CD4-positive, alpha-beta T cell treated with Interleukin-17A for 4 hours (primary cell): ENCODE measurements at regions not wholly inside any gene's neighbourhood (a gene's known extent, or its start where the extent isn't known, plus 50 kb on each side); places are given as distances from the start of the nearest gene placed in this dataset.
"Not testable (repeated sequence)": the region's sequence is repeated elsewhere in the genome, so short reads cannot be mapped to it uniquely, and the experiment has no call there.

Experiments
- DNase-seq: peaks from one replicate; pipeline ENCODE4 v3.0.0-alpha.2; 2020; ENCODE audit warnings: mixed read lengths

- no peak for DNase-seq
Measured at GRCh38 chr3:176615826-176616225, 581.5 kb downstream of the TBL1XR1 start.

GRCh38 chr3:176611703-176612102 lies 585.6 kb downstream of the TBL1XR1 start:
- DNase-seq, result no peak

DNA sequence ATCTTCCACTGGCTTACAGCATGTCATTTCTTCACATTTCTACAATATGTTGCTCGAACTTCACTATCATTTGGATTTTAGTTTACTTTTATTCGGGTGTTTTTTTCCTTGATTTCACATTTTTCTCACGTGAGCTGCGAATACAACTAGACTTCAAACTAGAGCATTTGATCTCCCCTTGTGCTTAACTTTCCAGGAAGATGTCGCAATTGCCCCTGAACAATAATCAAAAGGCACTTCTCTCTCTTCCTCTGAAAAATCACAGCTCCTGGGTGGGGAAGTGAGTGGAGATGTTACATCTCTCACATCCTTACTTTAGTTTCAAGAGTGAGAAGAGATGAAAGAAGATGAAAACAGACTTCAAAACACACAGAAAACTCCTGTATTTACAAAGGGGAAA lies 587.9 kb downstream of the TBL1XR1 start:
- DNase-seq, result no peak

DNA sequence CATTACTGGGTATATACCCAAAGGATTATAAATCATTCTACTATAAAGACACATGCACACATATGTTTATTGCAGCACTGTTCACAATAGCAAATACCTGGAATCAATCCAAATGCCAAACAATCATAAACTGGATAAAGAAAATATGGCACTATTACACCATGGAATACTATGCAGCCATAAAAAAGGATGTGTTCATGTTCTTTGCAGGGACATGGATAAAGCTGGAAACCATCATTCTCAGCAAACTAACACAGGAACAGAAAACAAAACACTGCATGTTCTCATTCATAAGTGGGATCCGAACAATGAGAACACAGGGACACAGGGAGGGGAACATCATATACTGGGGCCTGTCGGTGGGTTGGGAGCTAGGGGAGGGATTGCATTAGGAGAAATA lies 591.7 kb downstream of the TBL1XR1 start:
- DNase-seq, result not testable (repeated sequence)

DNA sequence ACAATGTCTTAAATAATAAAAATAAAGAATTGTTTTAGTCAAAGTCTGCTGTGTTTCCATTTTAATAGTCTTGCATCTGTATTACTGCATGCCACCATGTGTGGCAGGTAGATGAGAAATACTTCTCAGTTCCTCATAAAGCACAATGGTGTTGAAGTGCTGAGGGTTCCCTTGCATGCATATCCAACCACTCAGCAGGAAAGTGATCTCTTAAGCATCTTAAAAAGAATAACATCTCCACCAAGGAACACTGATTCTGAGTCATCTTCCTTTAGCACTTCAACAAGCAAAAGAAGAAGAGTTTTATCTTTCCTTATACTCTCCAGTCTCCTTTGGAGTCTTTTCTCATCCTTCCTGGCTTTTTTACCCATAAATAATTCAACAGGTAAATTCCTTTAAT lies 602.0 kb downstream of the TBL1XR1 start:
- no peak for DNase-seq

DNA sequence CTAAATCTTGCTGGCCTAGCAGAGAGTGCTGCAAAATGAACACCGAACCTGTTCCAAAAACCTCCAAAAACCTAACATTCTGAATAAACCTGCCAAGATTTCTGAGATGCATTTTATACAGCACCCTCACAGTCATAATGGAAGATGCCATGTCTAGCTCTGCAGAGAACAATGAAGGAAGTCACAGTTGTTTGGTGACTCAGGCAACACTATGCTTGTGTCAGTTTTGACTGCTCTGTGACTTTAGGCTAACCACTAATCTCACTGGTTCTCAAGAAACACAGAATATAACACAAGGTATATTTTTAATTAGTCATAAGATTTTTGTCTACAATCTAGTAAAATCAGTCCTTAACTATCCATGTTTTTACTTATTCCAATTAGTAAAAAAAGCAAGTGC lies 606.6 kb downstream of the TBL1XR1 start:
- no peak for DNase-seq

DNA sequence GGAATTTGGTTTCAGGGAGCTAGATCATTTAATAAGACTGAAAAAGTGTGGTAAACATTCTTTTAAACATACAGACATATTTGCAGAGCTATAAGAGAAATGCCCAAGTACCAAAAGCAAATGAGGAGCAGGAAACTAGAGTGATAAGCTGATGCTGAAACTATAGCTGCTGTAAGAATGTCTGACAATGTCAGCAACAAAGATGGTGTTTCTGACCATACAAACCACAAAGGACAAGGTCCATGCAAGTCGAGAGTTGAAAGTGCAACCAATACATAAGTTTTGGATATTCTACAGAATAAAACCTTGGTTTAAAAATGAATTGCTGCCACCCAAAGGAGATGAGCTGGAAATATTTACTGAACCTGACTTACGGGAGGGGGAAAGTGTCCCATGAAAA lies 610.2 kb downstream of the TBL1XR1 start:
- DNase-seq, result no peak

GRCh38 chr3:176584413-176585176 lies 612.7 kb downstream of the TBL1XR1 start:
- no peak for DNase-seq

- no peak for DNase-seq
Measured at GRCh38 chr3:176583956-176584355, 613.3 kb downstream of the TBL1XR1 start.

DNA sequence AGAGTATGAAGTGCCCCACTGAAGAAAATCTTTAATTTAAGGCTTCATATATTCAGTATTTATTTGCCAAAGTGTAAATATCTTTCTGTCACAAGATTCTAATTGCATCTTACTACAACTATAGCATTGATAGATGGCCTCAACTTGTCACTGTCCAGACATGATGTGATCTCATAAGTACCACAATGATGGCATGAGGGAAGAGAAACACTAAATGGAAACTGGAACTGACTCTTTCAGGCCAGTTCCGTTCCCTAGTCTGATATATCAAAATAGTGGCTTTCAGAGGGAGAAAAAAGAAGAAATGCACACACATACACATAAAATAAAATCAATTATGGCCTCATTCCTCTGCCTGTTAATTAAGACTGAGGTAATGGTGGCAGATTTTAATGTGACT lies 615.7 kb downstream of the TBL1XR1 start:
- DNase-seq, result no peak

- no peak for DNase-seq
Measured at GRCh38 chr3:176579711-176580185, 617.5 kb downstream of the TBL1XR1 start.

DNA sequence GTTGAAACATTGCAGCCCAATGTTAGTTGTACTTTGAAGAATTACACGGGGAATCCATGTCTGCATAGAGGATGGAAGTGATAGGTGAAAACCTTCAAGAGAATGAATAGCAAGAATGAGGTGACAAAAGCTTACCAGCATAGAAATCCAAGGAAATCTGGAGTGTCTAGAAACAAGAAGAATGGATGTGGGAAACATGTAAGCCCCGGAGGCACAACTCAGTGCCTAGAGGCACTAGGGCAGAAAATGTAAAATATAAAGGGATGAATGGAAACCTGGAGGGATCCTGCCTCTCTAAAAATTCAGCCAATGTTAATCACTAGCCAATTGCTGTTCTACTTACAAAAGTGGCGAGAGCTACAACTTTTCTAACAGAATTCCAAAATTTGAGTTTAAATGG lies 619.0 kb downstream of the TBL1XR1 start:
- DNase-seq, result no peak

GRCh38 chr3:176577447-176577846 lies 619.8 kb downstream of the TBL1XR1 start:
- DNase-seq, result no peak

- no peak for DNase-seq
Measured at GRCh38 chr3:176574786-176575185, 622.5 kb downstream of the TBL1XR1 start.

GRCh38 chr3:176571926-176572325 lies 625.4 kb downstream of the TBL1XR1 start:
- no peak for DNase-seq

GRCh38 chr3:176570992-176571391 lies 626.3 kb downstream of the TBL1XR1 start:
- no peak for DNase-seq

DNA sequence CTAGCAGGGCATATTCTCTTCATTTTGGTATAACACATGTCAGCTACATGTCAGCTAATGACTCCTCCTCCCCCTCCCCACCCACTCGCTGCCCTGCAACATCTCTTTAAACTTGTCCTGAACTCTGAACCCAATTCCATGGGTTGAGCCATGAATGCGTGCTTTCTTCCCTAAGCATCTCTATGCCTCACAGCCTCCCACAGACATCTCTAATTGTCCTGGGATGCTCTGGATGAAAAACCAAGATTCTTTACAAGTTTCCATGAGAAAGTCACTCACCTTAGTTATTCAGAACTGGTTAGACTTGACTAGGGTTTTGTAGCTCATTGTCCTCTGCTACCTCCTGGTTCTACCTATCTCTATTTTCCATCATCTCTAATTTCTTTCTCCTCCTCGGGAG lies 629.1 kb downstream of the TBL1XR1 start:
- no peak for DNase-seq

DNA sequence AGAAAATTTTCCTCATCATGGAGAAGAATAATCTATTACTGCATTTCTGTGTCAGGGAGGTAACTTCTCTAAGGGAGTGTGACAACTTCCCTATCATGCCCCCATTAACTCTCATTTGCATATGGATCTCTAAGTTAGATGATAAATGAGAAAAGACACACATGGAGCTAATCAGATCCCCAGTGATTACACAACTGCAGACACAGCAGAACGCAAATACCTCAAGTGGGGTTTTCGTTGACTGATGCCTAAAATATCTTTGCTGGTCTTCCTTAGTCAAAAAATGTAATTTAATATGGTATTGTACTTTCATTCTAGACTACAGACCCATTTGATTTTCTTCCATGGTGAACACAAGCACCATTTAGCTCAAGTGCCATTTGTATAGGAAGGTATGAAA lies 630.5 kb downstream of the TBL1XR1 start:
- no peak for DNase-seq

DNA sequence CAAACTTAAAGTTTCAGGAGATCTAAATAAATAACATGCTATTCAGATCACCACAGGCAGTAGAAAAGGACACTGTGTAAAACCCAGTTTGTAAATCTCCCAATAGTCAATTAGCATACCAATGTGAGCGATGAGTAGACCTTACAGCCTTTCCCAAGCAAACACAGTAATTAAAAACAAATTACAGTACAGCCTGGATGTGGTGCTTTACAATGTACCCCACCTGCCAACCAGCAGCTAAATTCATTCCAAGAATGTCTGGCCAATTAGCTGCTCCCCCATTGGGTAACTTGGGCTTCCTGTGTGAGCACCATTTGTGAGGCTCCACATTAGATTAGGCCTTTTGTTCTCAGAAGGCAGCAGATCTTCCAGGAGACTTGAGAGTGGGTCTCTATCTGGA lies 635.0 kb downstream of the TBL1XR1 start:
- no peak for DNase-seq

DNA sequence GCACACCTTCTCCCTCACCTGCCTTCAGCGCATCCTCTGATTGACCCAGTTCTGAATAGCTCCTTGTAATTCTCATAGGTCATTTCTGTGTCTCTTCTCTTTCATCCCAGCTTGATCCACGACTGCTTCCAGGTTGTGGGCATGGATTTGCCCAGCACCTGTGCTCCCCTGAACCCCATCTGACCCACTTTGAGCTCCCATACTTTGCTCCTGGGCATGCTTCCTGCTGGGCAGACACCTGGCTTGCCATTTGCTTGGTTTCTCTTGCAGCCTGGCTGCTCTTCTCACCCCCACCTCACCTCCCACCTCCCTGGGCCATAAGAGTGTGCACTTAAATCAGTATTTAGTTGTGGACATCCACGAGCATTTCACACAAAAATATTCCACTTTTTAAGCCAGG lies 635.5 kb downstream of the TBL1XR1 start:
- no peak for DNase-seq

GRCh38 chr3:176554791-176555654 lies 642.3 kb downstream of the TBL1XR1 start:
- no peak for DNase-seq

GRCh38 chr3:176554264-176554663 lies 643.0 kb downstream of the TBL1XR1 start:
- DNase-seq, result no peak

DNA sequence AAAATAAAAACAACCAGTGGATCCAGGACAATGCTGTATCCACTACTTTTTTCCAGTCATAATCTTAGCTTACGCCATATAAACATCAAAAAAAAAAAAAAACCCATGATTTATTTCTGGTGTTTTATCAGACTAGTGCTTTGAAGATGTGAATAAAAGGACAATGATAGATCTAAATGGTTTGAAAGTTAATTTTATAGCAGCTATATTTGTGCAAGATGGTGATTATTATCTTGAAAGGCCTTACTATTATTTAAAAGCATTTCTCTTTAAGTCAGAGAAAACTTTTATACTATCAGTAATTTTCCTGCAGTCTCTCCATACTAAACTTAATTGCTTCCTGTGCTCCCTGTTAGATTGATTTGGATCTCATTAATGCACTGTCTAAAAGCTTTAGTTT lies 670.3 kb downstream of the TBL1XR1 start:
- no peak for DNase-seq

DNA sequence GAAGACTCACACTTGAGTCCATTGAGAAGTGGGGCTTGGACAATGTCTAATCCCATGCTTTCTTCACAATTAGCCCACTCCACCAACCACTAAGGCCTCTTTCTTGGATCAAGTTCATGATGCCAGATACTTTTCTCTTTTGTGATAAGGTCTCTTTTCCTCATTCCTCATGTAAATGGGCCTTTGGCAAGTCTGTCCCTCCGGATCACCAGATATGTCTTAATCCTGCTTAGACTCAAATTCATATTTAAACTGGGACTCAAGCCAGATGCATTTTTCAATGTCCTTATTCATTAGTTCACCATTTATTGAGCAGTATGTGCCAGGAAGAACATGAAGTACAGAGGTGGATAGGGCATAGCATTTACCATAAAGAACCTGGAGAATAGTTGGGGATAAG lies 671.1 kb downstream of the TBL1XR1 start:
- DNase-seq, result no peak
